Transverse colon (tissue), 4 donors: ENCODE measurements at regions not wholly inside any gene's neighbourhood (a gene's known extent, or its start where the extent isn't known, plus 50 kb on each side); places are given as distances from the start of the nearest gene placed in this dataset.

ENCODE experiments used
- EP300 ChIP-seq: sonication (generic); formaldehyde crosslinking; IDR thresholded peaks from one replicate; pipeline ENCODE4 v1.6.1; 2017; ENCODE audit warnings: antibody characterized with exemption, low read depth
- POLR2A ChIP-seq: fragments of 450-650 bp; IDR thresholded peaks from one replicate; pipeline ENCODE4 v1.6.1; 2016; ENCODE audit warnings: antibody characterized with exemption, mild to moderate bottlenecking, moderate library complexity
- POLR2AphosphoS5 ChIP-seq, 3 donors: sonication (generic); formaldehyde crosslinking; IDR thresholded peaks; one replicate each; pipeline ENCODE4 v1.6.1; 2016; ENCODE audit warnings: antibody characterized with exemption in 3 of 3
- TF ChIP-seq, protein P1 (sequence below), 5 experiments: fragments of 200-600 bp in 3 of 5; fragments of 450-650 bp in 2 of 5; sonication (generic) in 3 of 5; IDR thresholded peaks; 1 replicate in 2 of 5; 2 replicates in 3 of 5; pipeline ENCODE4 v1.5.1; 2016 to 2017; ENCODE audit warnings: antibody characterized with exemption in 5 of 5, inconsistent platforms in 3 of 5, mild to moderate bottlenecking in 2 of 5, moderate library complexity in 1 of 5

DNA sequence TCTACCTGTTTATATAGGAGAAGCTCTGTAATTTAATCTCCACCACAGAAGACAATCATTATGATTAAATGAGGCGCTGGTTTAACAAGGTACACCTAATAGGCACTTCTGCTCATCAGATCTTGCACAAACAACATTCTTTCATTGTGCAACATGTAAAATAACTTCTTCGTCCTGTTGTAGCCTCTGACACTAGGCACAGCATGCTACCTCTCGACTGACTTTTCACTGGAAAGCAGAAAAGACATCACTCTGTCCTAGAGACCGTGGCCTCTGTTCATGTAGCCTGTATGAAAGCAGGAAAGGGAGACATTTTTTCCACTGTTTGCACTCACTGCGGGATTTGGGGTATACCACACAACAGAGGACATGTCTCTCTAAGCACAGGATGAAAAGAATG lies 316.5 kb downstream of the IRS1 start:
- TF ChIP-seq EP300 (no peak), POLR2A (no peak), POLR2AphosphoS5 (IDR thresholded peaks at IDR 0.05) (no peak)
- TF ChIP-seq, protein P1, sequence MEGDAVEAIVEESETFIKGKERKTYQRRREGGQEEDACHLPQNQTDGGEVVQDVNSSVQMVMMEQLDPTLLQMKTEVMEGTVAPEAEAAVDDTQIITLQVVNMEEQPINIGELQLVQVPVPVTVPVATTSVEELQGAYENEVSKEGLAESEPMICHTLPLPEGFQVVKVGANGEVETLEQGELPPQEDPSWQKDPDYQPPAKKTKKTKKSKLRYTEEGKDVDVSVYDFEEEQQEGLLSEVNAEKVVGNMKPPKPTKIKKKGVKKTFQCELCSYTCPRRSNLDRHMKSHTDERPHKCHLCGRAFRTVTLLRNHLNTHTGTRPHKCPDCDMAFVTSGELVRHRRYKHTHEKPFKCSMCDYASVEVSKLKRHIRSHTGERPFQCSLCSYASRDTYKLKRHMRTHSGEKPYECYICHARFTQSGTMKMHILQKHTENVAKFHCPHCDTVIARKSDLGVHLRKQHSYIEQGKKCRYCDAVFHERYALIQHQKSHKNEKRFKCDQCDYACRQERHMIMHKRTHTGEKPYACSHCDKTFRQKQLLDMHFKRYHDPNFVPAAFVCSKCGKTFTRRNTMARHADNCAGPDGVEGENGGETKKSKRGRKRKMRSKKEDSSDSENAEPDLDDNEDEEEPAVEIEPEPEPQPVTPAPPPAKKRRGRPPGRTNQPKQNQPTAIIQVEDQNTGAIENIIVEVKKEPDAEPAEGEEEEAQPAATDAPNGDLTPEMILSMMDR (IDR thresholded peaks at IDR 0.05), result no peak
